ENCODE measurements at regions not wholly inside any gene's neighbourhood (a gene's known extent, or its start where the extent isn't known, plus 50 kb on each side); places are given as distances from the start of the nearest gene placed in this dataset.

DNA sequence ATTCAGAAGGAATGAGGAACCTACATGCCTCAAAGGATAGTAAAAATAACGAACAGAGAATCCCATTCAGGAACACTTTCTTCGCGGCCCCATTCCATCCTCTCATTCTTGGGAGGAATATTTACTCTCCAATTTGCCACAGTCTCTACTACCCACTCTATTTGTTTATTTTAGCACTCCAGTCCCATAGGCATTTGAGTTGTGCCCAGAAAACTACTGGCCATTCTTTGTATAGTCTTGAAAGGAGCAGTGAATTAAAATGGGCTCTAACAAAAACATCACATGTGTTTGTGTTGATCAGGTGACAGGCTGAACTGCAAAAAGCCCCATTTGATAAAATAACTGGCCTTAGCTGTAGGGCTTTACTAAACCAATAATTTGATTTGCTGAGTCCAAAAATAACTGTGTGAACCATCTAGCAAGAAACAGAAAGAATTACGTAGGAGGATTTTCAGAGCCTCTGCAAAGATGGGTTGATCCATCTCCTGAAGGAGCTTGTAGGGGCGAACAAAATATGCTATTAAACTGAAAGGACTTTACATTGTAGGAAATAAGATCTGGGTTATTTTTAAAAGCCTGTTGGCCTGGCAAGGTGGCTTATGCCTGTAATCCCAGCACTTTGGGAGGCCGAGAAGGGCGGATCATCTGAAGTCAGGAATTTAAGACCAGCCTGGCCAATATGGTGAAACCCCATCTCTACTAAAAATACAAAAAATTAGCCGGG lies 142.3 kb upstream of the CPNE8 start:
- Histone ChIP-seq H3K36me3 (no peaks in the 10 kb centered on the region), H3K4me3 (ENCODE audit: low read depth in 1 of 2, low read length in 1 of 2) (no peak overlapping the region), H3K27me3 (no peaks in the 10 kb centered on the region), H3K9me3 (no peaks in the 10 kb centered on the region), H3K4me1 (ENCODE audit: control insufficient read depth in 1 of 2, insufficient read depth in 1 of 2, low read depth in 1 of 2, low read length in 1 of 2) (no peaks in the 10 kb centered on the region), H3K27ac (no peak overlapping the region)
- TF ChIP-seq, protein P1, sequence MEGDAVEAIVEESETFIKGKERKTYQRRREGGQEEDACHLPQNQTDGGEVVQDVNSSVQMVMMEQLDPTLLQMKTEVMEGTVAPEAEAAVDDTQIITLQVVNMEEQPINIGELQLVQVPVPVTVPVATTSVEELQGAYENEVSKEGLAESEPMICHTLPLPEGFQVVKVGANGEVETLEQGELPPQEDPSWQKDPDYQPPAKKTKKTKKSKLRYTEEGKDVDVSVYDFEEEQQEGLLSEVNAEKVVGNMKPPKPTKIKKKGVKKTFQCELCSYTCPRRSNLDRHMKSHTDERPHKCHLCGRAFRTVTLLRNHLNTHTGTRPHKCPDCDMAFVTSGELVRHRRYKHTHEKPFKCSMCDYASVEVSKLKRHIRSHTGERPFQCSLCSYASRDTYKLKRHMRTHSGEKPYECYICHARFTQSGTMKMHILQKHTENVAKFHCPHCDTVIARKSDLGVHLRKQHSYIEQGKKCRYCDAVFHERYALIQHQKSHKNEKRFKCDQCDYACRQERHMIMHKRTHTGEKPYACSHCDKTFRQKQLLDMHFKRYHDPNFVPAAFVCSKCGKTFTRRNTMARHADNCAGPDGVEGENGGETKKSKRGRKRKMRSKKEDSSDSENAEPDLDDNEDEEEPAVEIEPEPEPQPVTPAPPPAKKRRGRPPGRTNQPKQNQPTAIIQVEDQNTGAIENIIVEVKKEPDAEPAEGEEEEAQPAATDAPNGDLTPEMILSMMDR (IDR thresholded peaks at IDR 0.05): no peak

DNA sequence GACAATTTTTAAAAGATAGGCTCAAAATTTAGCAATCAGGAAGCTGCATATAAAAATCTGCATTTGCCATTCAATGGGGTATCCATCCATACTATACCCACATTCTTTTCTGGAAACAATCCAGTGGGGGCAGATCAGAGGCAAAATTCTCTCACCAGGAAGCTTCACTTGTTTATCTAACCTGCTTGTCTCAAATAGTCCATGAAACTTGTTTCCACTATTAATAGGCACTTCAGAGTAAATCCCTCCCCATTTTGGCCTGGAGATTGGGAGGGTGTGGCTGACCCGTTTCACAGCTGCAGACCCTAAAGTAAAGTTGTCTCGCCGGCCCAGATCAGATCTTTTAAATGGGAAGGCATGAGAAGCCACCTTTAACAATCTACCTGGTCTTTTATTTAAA lies 139.4 kb upstream of the CPNE8 start:
- Histone ChIP-seq H3K27ac (no peak overlapping the region), H3K4me3 (ENCODE audit: low read depth in 1 of 2, low read length in 1 of 2) (no peak overlapping the region), H3K9me3 (no peaks in the 10 kb centered on the region), H3K36me3 (no peaks in the 10 kb centered on the region), H3K4me1 (ENCODE audit: control insufficient read depth in 1 of 2, insufficient read depth in 1 of 2, low read depth in 1 of 2, low read length in 1 of 2) (no peaks in the 10 kb centered on the region), H3K27me3 (no peaks in the 10 kb centered on the region)
- TF ChIP-seq, protein P1 (IDR thresholded peaks at IDR 0.05): no peak

DNA sequence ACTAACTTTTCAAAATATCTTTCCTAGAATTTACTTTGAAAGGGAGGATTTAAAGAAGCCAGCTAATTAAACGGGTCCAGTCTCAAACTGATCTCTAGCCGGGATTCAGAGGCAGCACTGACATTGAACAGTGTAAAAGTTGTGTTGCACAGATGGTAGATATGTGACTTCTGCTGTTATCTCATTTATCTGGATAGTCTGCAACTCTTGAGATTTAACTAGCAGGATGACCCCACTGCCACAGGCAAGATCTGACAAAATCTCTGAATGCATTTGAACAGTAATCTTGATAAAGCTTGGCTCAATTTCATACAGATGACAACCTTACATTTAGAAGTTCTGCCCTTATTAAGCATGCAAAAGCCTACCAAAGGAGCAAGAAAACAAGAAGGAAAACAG lies 138.0 kb upstream of the CPNE8 start:
- TF ChIP-seq, protein P1 (IDR thresholded peaks at IDR 0.05): no peak
- Histone ChIP-seq H3K36me3 (no peaks in the 10 kb centered on the region), H3K9me3 (no peaks in the 10 kb centered on the region), H3K4me1 (ENCODE audit: control insufficient read depth in 1 of 2, insufficient read depth in 1 of 2, low read depth in 1 of 2, low read length in 1 of 2) (no peaks in the 10 kb centered on the region), H3K27ac (no peak overlapping the region), H3K4me3 (ENCODE audit: low read depth in 1 of 2, low read length in 1 of 2) (no peak overlapping the region), H3K27me3 (no peaks in the 10 kb centered on the region)

DNA sequence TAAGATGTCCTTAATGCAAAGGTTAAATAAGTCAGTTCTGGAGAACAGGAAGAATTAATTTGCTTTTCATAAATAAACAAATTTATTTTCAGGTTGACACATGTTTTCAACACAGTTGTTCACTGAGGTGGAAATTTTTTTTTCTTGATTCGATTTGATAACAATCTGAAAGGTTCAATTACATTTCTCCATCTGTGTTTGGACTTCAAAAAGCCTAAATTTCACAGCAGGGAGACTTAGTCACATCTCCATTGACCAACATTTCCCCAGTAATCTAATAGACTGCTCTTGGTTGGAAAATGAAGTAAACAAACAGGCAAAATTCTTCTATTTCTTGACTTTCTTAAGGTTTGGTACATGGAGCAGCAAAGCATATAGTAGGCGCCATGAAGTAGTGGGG lies 134.9 kb upstream of the CPNE8 start:
- Histone ChIP-seq H3K4me3 (ENCODE audit: low read depth in 1 of 2, low read length in 1 of 2) (no peak overlapping the region), H3K9me3 (no peaks in the 10 kb centered on the region), H3K27me3 (no peaks in the 10 kb centered on the region), H3K4me1 (ENCODE audit: control insufficient read depth in 1 of 2, insufficient read depth in 1 of 2, low read depth in 1 of 2, low read length in 1 of 2) (no peaks in the 10 kb centered on the region), H3K36me3 (no peaks in the 10 kb centered on the region), H3K27ac (no peak overlapping the region)
- TF ChIP-seq, protein P1 (IDR thresholded peaks at IDR 0.05): no peak

DNA sequence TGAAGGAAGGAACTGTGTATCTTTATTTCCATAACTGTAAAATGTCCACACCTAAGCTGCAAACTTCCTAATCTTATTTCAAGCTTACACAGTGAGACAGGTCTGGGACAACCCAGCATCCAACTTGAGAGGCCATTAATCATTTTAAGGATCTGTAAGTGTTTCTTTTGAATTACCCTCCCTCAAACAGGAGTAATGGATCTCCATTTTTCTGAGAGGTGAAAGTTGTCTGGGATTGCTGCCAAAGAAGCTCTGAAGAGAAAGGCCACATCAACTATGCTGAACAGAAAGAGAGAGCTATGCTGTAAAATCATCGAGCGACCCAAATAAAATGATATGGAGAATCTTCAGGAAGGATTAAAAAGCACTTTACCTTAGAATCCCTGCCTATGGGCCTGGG lies 131.7 kb upstream of the CPNE8 start:
- TF ChIP-seq, protein P1 (IDR thresholded peaks at IDR 0.05): no peak
- no peaks in the 10 kb centered on the region for H3K27me3 ChIP-seq
- H3K4me1 ChIP-seq (ENCODE audit: control insufficient read depth in 1 of 2, insufficient read depth in 1 of 2, low read depth in 1 of 2, low read length in 1 of 2): no peaks in the 10 kb centered on the region
- H3K4me3 ChIP-seq (ENCODE audit: low read depth in 1 of 2, low read length in 1 of 2): no peak overlapping the region
- no peaks in the 10 kb centered on the region for H3K36me3 ChIP-seq
- no peak overlapping the region for H3K27ac ChIP-seq
- no peaks in the 10 kb centered on the region for H3K9me3 ChIP-seq
